ENCODE measurements at regions not wholly inside any gene's neighbourhood (a gene's known extent, or its start where the extent isn't known, plus 50 kb on each side); places are given as distances from the start of the nearest gene placed in this dataset.

GRCh38 chr11:69935941-69936505, 116.8 kb upstream of the FGF3 start:
- no peaks in the 10 kb centered on the region for H3K79me2 ChIP-seq (ENCODE audit: control insufficient read depth in 1 of 2, insufficient read depth in 2 of 2, low read length in 2 of 2)
- H2BK20ac ChIP-seq (ENCODE audit: low read length), result no peak overlapping the region
- no peak overlapping the region for H3K4ac ChIP-seq (replicated peaks; ENCODE audit: insufficient read length, low read depth, low read length)
- H2AFZ ChIP-seq (ENCODE audit: low read length), result no peak overlapping the region
- CTCF ChIA-PET (ENCODE audit: partially characterized antibody), result interaction anchor here (1.3 to 1.7 kb wide), 4 partner anchors 10 to 26 kb away, joined by 4 to 6 read pairs (median 5); no protein-coding TSS in a partner anchor
- no peaks in the 10 kb centered on the region for H3K36me3 ChIP-seq (ENCODE audit: control insufficient read depth in 2 of 4, insufficient read depth in 4 of 4, low read length in 3 of 4)
- H3K23ac ChIP-seq (ENCODE audit: insufficient read length), result no peak overlapping the region
- no peak overlapping the region for H2AK5ac ChIP-seq (ENCODE audit: low read depth, low read length)
- FAIRE-seq, result no peak
- H2BK120ac ChIP-seq (replicated peaks; ENCODE audit: low read depth, low read length), result no peak overlapping the region
- no peak overlapping the region for H3K4me2 ChIP-seq (ENCODE audit: insufficient read depth in 1 of 2, low read depth in 2 of 2, low read length in 2 of 2)
- no peak overlapping the region for H4K91ac ChIP-seq (replicated peaks; ENCODE audit: insufficient read length, low read length)
- no peak overlapping the region for H4K8ac ChIP-seq (ENCODE audit: extremely low read depth, insufficient read depth, low read length)
- H2BK12ac ChIP-seq (ENCODE audit: low read depth, low read length), result no peak overlapping the region
- H3K18ac ChIP-seq (ENCODE audit: extremely low read depth, low read length), result no peak overlapping the region
- no peak overlapping the region for H2BK15ac ChIP-seq (ENCODE audit: low read length)
- no peaks in the 10 kb centered on the region for H3K23me2 ChIP-seq (ENCODE audit: low read depth, low read length)
- H3K4me3 ChIP-seq (ENCODE audit: extremely low read depth in 1 of 4, insufficient read depth in 2 of 4, low read depth in 3 of 4, low read length in 4 of 4), result no peak overlapping the region
- H3K9me3 ChIP-seq (ENCODE audit: insufficient read depth in 2 of 2, low read depth in 1 of 2, low read length in 1 of 2), result no peaks in the 10 kb centered on the region
- no peak overlapping the region for H2BK5ac ChIP-seq (ENCODE audit: low read depth, low read length)
- POLR2A ChIA-PET (ENCODE audit: partially characterized antibody), result no interaction called here
- peaks cover 4 to 13% (median 7%) of the 10 kb centered on the region in 4 experiments for H3K4me1 ChIP-seq (replicated peaks in 1 of 4; ENCODE audit: control insufficient read depth in 3 of 4, insufficient read depth in 4 of 4, low read length in 3 of 4)
- H3K79me1 ChIP-seq (ENCODE audit: low read depth, low read length), result peaks cover 2% of the 10 kb centered on the region; the same call in 1 of the 2 replicates
- DNase-seq (ENCODE audit: low read depth in 1 of 2, low spot score in 2 of 2), result no peak
- H3K14ac ChIP-seq (ENCODE audit: insufficient read length), result no peak overlapping the region
- no peak overlapping the region for H3K56ac ChIP-seq (replicated peaks; ENCODE audit: insufficient read length, low read depth, low read length)
- no peak overlapping the region for H3K9ac ChIP-seq (replicated peaks in 1 of 4; ENCODE audit: extremely low read depth in 1 of 4, low read depth in 3 of 4, low read length in 3 of 4)
- H4K5ac ChIP-seq (ENCODE audit: insufficient read length, low read depth, low read length), result no peak overlapping the region
- H3K27ac ChIP-seq (ENCODE audit: low read depth, low read length), result no peak overlapping the region
- H4K20me1 ChIP-seq (replicated peaks in 1 of 2; ENCODE audit: control insufficient read depth in 1 of 2, insufficient read depth in 2 of 2, low read length in 2 of 2), result no peaks in the 10 kb centered on the region
- peaks cover 0 to 8% (median 2%) of the 10 kb centered on the region in 4 experiments; a peak in 2 of 7 replicates for H3K27me3 ChIP-seq (replicated peaks in 1 of 4; ENCODE audit: control insufficient read depth in 3 of 4, extremely low read depth in 1 of 4, insufficient read depth in 3 of 4, low read length in 3 of 4)
- TF ChIP-seq RNF2 (IDR thresholded peaks at IDR 0.05; ENCODE audit: borderline replicate concordance, low read depth, low read length, missing control alignments, poor library complexity, severe bottlenecking), result no peak
- TF ChIP-seq JUND (IDR thresholded peaks at IDR 0.05; ENCODE audit: low read length), result no peak
- no peak for TF ChIP-seq RAD21 (IDR thresholded peaks at IDR 0.05 in 1 of 2, conservative IDR thresholded peaks at IDR 0.05 in 1 of 2; ENCODE audit: low read depth in 2 of 2, low read length in 2 of 2)
- TF ChIP-seq RXRA (IDR thresholded peaks at IDR 0.05; ENCODE audit: insufficient read depth, low read depth, low read length), result no peak
- TF ChIP-seq MAFK (IDR thresholded peaks at IDR 0.05; ENCODE audit: low read depth, low read length), result no peak
- no peak for TF ChIP-seq CEBPB (IDR thresholded peaks at IDR 0.05; ENCODE audit: low read depth, low read length)
- TF ChIP-seq TCF12 (IDR thresholded peaks at IDR 0.05; ENCODE audit: low read depth, low read length), result no peak
- no peak for TF ChIP-seq NRF1 (IDR thresholded peaks at IDR 0.05; ENCODE audit: low read depth, low read length)
- no peak for TF ChIP-seq CREB1 (IDR thresholded peaks at IDR 0.05)
- TF ChIP-seq SP2 (IDR thresholded peaks at IDR 0.05; ENCODE audit: low read length), result no peak
- TF ChIP-seq BCL11A (IDR thresholded peaks at IDR 0.05; ENCODE audit: low read depth in 2 of 2, low read length in 2 of 2), result no peak
- no peak for TF ChIP-seq YY1 (IDR thresholded peaks at IDR 0.05; ENCODE audit: low read depth, low read length)
- no peak for TF ChIP-seq HDAC2 (IDR thresholded peaks at IDR 0.05; ENCODE audit: borderline replicate concordance in 1 of 2, low read depth in 2 of 2, low read length in 2 of 2)
- no peak for TF ChIP-seq FOSL1 (IDR thresholded peaks at IDR 0.05; ENCODE audit: insufficient read depth, low read depth, low read length)
- TF ChIP-seq KDM5A (IDR thresholded peaks at IDR 0.05; ENCODE audit: low read length), result no peak
- TF ChIP-seq BACH1 (IDR thresholded peaks at IDR 0.05; ENCODE audit: low read length), result no peak
